OCI-LY1 (cell line): ENCODE measurements at regions not wholly inside any gene's neighbourhood (a gene's known extent, or its start where the extent isn't known, plus 50 kb on each side); places are given as distances from the start of the nearest gene placed in this dataset.

Experiments
- CTCF ChIP-seq: fragments of 200-600 bp; sonication (generic), shearing (Covaris generic); IDR thresholded peaks from 2 replicates; pipeline ENCODE4 v1.5.1; 2017; ENCODE audit warnings: mild to moderate bottlenecking, antibody characterized with exemption, low read length, moderate library complexity, mixed read lengths
- EZH2 ChIP-seq: fragments of 200-600 bp; sonication (generic), shearing (Covaris generic); IDR thresholded peaks from 2 replicates; pipeline ENCODE4 v1.8.0; 2017; ENCODE audit warnings: borderline replicate concordance, mixed run types, mild to moderate bottlenecking, antibody characterized with exemption, low read length, moderate library complexity, mixed read lengths

- no peak for TF ChIP-seq CTCF
- TF ChIP-seq EZH2: no peak
Measured at GRCh38 chr12:75759842-75760572, 248.6 kb upstream of the KRR1 start.
